ENCODE measurements at regions not wholly inside any gene's neighbourhood (a gene's known extent, or its start where the extent isn't known, plus 50 kb on each side); places are given as distances from the start of the nearest gene placed in this dataset.

- no peak for TF ChIP-seq CTCF (conservative IDR thresholded peaks at IDR 0.05; ENCODE audit: low read length)
- TF ChIP-seq EZH2phosphoT487 (IDR thresholded peaks at IDR 0.05; ENCODE audit: borderline replicate concordance, low read depth, low read length), result no peak
Measured at GRCh38 chr14:49982082-49982481, 89.2 kb downstream of the ARF6 start.
